ENCODE measurements at regions not wholly inside any gene's neighbourhood (a gene's known extent, or its start where the extent isn't known, plus 50 kb on each side); places are given as distances from the start of the nearest gene placed in this dataset.

GRCh38 chr7:25444991-25445390 is 216.7 kb upstream of the NPVF start:
- TF ChIP-seq POLR2A (IDR thresholded peaks at IDR 0.05) (no peak), EP300 (IDR thresholded peaks at IDR 0.05) (no peak)
- TF ChIP-seq, protein P1, sequence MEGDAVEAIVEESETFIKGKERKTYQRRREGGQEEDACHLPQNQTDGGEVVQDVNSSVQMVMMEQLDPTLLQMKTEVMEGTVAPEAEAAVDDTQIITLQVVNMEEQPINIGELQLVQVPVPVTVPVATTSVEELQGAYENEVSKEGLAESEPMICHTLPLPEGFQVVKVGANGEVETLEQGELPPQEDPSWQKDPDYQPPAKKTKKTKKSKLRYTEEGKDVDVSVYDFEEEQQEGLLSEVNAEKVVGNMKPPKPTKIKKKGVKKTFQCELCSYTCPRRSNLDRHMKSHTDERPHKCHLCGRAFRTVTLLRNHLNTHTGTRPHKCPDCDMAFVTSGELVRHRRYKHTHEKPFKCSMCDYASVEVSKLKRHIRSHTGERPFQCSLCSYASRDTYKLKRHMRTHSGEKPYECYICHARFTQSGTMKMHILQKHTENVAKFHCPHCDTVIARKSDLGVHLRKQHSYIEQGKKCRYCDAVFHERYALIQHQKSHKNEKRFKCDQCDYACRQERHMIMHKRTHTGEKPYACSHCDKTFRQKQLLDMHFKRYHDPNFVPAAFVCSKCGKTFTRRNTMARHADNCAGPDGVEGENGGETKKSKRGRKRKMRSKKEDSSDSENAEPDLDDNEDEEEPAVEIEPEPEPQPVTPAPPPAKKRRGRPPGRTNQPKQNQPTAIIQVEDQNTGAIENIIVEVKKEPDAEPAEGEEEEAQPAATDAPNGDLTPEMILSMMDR (IDR thresholded peaks at IDR 0.05): no peak
- WGBS, 3 donors: 49 to 74% (median 72%) methylated on average over 1 of the region's 1 CpG

DNA sequence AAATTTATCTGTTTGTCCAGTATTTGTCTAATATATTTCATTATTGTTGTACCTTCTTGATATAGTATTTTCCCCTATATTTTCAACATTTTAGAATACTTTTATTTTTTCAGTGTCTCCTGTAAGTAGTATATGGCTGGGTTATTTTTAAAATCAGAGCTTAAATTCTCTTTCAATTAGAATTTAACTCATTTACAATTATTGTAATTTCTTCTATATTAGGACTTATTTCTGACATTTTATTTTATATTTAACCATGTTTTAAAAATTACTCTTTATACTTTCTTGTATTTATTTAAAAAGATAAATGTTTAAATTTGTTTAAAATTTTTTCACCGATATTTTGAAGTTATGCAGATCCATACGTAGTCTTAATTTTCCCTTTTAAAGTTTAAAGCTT is 220.0 kb upstream of the NPVF start:
- Histone ChIP-seq H3K4me1 (ENCODE audit: insufficient read depth) (no peaks in the 10 kb centered on the region), H3K27ac (no peak overlapping the region), H3K27me3 (no peaks in the 10 kb centered on the region), H3K4me3 (no peak overlapping the region), H3K36me3 (no peaks in the 10 kb centered on the region), H3K9me3 (no peaks in the 10 kb centered on the region)
- no peak for DNase-seq
- intact Hi-C loops (cut with DNase I): no loop called here
- WGBS, 3 donors: 97 to 99% (median 97%) methylated on average over 2 of the region's 2 CpGs
- TF ChIP-seq, protein P1 (IDR thresholded peaks at IDR 0.05): no peak

More at GRCh38 chr7:25444991-25445390, 216.7 kb upstream of the NPVF start:
- H3K27me3 ChIP-seq: no peaks in the 10 kb centered on the region
- H3K4me1 ChIP-seq (ENCODE audit: insufficient read depth): no peaks in the 10 kb centered on the region
- no peaks in the 10 kb centered on the region for H3K9me3 ChIP-seq
- H3K36me3 ChIP-seq: no peaks in the 10 kb centered on the region
- DNase-seq: no peak
- no peak overlapping the region for H3K4me3 ChIP-seq
- no peak overlapping the region for H3K27ac ChIP-seq
- intact Hi-C loops (cut with DNase I): no loop called here

DNA sequence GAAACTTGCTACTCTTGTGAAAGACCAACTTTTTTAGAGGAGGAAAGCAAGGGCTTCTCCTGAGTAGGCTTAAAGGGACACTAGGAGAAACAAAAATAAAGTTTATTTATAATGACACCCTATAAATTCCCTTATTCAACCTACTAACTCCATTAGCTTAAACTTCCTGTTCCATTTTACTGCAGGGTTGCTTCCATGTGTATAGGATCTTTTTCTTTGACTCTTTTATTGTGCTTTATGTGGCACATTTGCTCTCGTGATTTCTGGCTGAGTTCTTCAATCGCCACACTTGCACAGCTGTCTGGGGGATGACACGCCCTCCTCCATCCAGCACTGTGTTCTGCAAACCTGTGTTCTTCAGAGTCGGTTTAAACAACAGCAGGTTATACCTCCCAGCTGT is 225.7 kb upstream of the NPVF start:
- Histone ChIP-seq H3K36me3 (no peaks in the 10 kb centered on the region), H3K4me1 (ENCODE audit: insufficient read depth) (peaks cover 5% of the 10 kb centered on the region), H3K4me3 (no peak overlapping the region), H3K27me3 (no peaks in the 10 kb centered on the region), H3K27ac (no peak overlapping the region), H3K9me3 (no peaks in the 10 kb centered on the region)
- no peak for DNase-seq
- intact Hi-C loops (cut with DNase I): no loop called here
- WGBS, 3 donors: 73 to 80% (median 79%) methylated on average over 4 of the region's 4 CpGs
- TF ChIP-seq EP300 (IDR thresholded peaks at IDR 0.05): no peak
- TF ChIP-seq, protein P1 (IDR thresholded peaks at IDR 0.05): no peak
- TF ChIP-seq POLR2A (IDR thresholded peaks at IDR 0.05): no peak

- Histone ChIP-seq H3K4me1 (ENCODE audit: insufficient read depth) (peaks cover 5% of the 10 kb centered on the region), H3K36me3 (no peaks in the 10 kb centered on the region), H3K9me3 (no peaks in the 10 kb centered on the region), H3K27ac (no peak overlapping the region), H3K27me3 (no peaks in the 10 kb centered on the region), H3K4me3 (no peak overlapping the region)
- intact Hi-C loops (cut with DNase I): no loop called here
- WGBS, 3 donors: 71 to 81% (median 76%) methylated on average over 9 of the region's 9 CpGs
- DNase-seq: no peak
- TF ChIP-seq, protein P1 (IDR thresholded peaks at IDR 0.05): no peak
- TF ChIP-seq EP300 (IDR thresholded peaks at IDR 0.05): no peak
- TF ChIP-seq POLR2A (IDR thresholded peaks at IDR 0.05): no peak
Observed at GRCh38 chr7:25454562-25455041, 226.3 kb upstream of the NPVF start.
